Activated B cell treated with CpG ODN at 0.5 μM for 24 hours (primary cell): ENCODE measurements at regions not wholly inside any gene's neighbourhood (a gene's known extent, or its start where the extent isn't known, plus 50 kb on each side); places are given as distances from the start of the nearest gene placed in this dataset.

Experiments
- ATAC-seq: fragments of 200-7000 bp; cut with Tn5 transposase; one replicate; pipeline ENCODE4 v1.10.0; 2021; ENCODE audit warnings: low read depth, mild to moderate bottlenecking, moderate library complexity
- CTCF ChIA-PET: fragments of 350-600 bp; sonication (Branson Sonifier 250); formaldehyde crosslinking; loops from one replicate; lab custom pipeline; 2021; ENCODE audit warnings: antibody characterized with exemption; lab: Charles Lee
- POLR2A ChIA-PET: fragments of 350-600 bp; sonication (Branson Sonifier 250); formaldehyde crosslinking; loops from one replicate; lab custom pipeline; 2021; ENCODE audit warnings: antibody characterized with exemption; lab: Charles Lee
- DNase-seq: peaks from one replicate; pipeline ENCODE4 v3.0.0; 2022
- H3K27ac Mint-ChIP-seq: one replicate; pipeline ENCODE4 v1.8.0; 2020; ENCODE audit warnings: mixed read lengths
- H3K27me3 Mint-ChIP-seq: one replicate; pipeline ENCODE4 v1.8.0; 2021; ENCODE audit warnings: mixed read lengths
- H3K36me3 Mint-ChIP-seq: one replicate; pipeline ENCODE4 v1.8.0; 2021; ENCODE audit warnings: low read depth, mixed read lengths
- H3K4me1 Mint-ChIP-seq: one replicate; pipeline ENCODE4 v1.8.0; 2021; ENCODE audit warnings: mixed read lengths
- H3K4me3 Mint-ChIP-seq: one replicate; pipeline ENCODE4 v1.8.0; 2020; ENCODE audit warnings: mild to moderate bottlenecking, mixed read lengths
- H3K9me3 Mint-ChIP-seq: one replicate; pipeline ENCODE4 v1.8.0; 2020; ENCODE audit warnings: mixed read lengths
- CTCF ChIP-seq: fragments of 200-600 bp; IDR thresholded peaks from one replicate; pipeline ENCODE4 v1.8.0; 2022; ENCODE audit warnings: antibody characterized with exemption, mild to moderate bottlenecking
- intact Hi-C: fragments of 100-400 bp; cut with micrococcal nuclease; formaldehyde crosslinking; loops from one replicate; pipeline ENCODE4 v1.15.1; 2024

GRCh38 chr9:134970719-134971118, 53.0 kb upstream of the FCN1 start:
- no peaks in the 10 kb centered on the region for H3K4me1 Mint-ChIP-seq
- no peak overlapping the region for H3K27ac Mint-ChIP-seq
- ChIA-PET CTCF (no interaction called here), POLR2A (no interaction called here)
- H3K27me3 Mint-ChIP-seq, result peaks cover 22% of the 10 kb centered on the region
- H3K36me3 Mint-ChIP-seq, result no peaks in the 10 kb centered on the region
- TF ChIP-seq CTCF, result no peak
- ATAC-seq, result no peak
- H3K9me3 Mint-ChIP-seq, result no peaks in the 10 kb centered on the region
- no peak overlapping the region for H3K4me3 Mint-ChIP-seq
- no peak for DNase-seq
- intact Hi-C loops, result no loop called here

GRCh38 chr9:134971196-134971595, 53.5 kb upstream of the FCN1 start:
- ChIA-PET POLR2A (no interaction called here), CTCF (no interaction called here)
- ATAC-seq, result no peak
- Mint-ChIP-seq H3K27me3 (peaks cover 22% of the 10 kb centered on the region), H3K4me1 (no peaks in the 10 kb centered on the region), H3K27ac (no peak overlapping the region), H3K9me3 (no peaks in the 10 kb centered on the region), H3K36me3 (no peaks in the 10 kb centered on the region), H3K4me3 (no peak overlapping the region)
- TF ChIP-seq CTCF, result no peak
- no peak for DNase-seq
- intact Hi-C loops, result no loop called here

- CTCF ChIA-PET, result no interaction called here
- intact Hi-C loops, result no loop called here
- Mint-ChIP-seq H3K9me3 (no peaks in the 10 kb centered on the region), H3K36me3 (no peaks in the 10 kb centered on the region), H3K27ac (no peak overlapping the region), H3K4me3 (no peak overlapping the region), H3K4me1 (no peaks in the 10 kb centered on the region), H3K27me3 (peaks cover 22% of the 10 kb centered on the region)
- no peak for ATAC-seq
- no peak for TF ChIP-seq CTCF
- DNase-seq, result no peak
- POLR2A ChIA-PET, result interaction anchor here (0.7 kb wide), 1 partner anchor 41 kb away, joined by 4 read pairs; no protein-coding TSS in a partner anchor
Observed at GRCh38 chr9:134971696-134972095, 54.0 kb upstream of the FCN1 start.

- no peaks in the 10 kb centered on the region for H3K36me3 Mint-ChIP-seq
- CTCF ChIA-PET, result no interaction called here
- no peak overlapping the region for H3K27ac Mint-ChIP-seq
- H3K9me3 Mint-ChIP-seq, result no peaks in the 10 kb centered on the region
- no peaks in the 10 kb centered on the region for H3K4me1 Mint-ChIP-seq
- intact Hi-C loops, result no loop called here
- H3K4me3 Mint-ChIP-seq, result no peak overlapping the region
- peaks cover 22% of the 10 kb centered on the region for H3K27me3 Mint-ChIP-seq
- POLR2A ChIA-PET, result interaction anchor here (0.7 kb wide), 1 partner anchor 41 kb away, joined by 4 read pairs; no protein-coding TSS in a partner anchor
- ATAC-seq (no peak), DNase-seq (no peak)
- TF ChIP-seq CTCF, result no peak
Observed at GRCh38 chr9:134972140-134972539, 54.4 kb upstream of the FCN1 start.

- intact Hi-C loops, result no loop called here
- ChIA-PET POLR2A (no interaction called here), CTCF (no interaction called here)
- Mint-ChIP-seq H3K4me3 (no peak overlapping the region), H3K4me1 (no peaks in the 10 kb centered on the region), H3K9me3 (no peaks in the 10 kb centered on the region), H3K27me3 (peaks cover 9% of the 10 kb centered on the region), H3K27ac (no peak overlapping the region), H3K36me3 (no peaks in the 10 kb centered on the region)
- no peak for TF ChIP-seq CTCF
- DNase-seq, result no peak
- no peak for ATAC-seq
Observed at GRCh38 chr9:134975253-134975652, 57.5 kb upstream of the FCN1 start.
